Bronchial epithelial cell (primary cell): ENCODE measurements at regions not wholly inside any gene's neighbourhood (a gene's known extent, or its start where the extent isn't known, plus 50 kb on each side); places are given as distances from the start of the nearest gene placed in this dataset.

Experiments used
- DNase-seq: peaks from one replicate; pipeline ENCODE4 v3.0.0-alpha.2; 2010; ENCODE audit warnings: low read depth
- FAIRE-seq: peaks from 2 replicates; lab custom pipeline; 2011; peaks lifted over from hg19 to GRCh38; lab: Jason Lieb, UNC
- H3K27me3 ChIP-seq: 2 replicates; pipeline ENCODE4 v1.5.1; 2011; ENCODE audit warnings: low read length; ENCODE audit not compliant: control insufficient read depth, insufficient read depth
- H3K36me3 ChIP-seq: 2 replicates; pipeline ENCODE4 v1.5.1; 2011; ENCODE audit warnings: low read length; ENCODE audit not compliant: control insufficient read depth, insufficient read depth
- H3K4me3 ChIP-seq: 2 replicates; pipeline ENCODE4 v1.5.1; 2011; ENCODE audit warnings: mild to moderate bottlenecking, low read depth, low read length, control low read depth
- TF ChIP-seq, protein P1 (sequence below): IDR thresholded peaks from 2 replicates; pipeline ENCODE4 v1.5.1; 2011; ENCODE audit warnings: mild to moderate bottlenecking, moderate library complexity, low read length, control low read depth, inconsistent platforms; ENCODE audit not compliant: insufficient read depth, severe bottlenecking

DNA sequence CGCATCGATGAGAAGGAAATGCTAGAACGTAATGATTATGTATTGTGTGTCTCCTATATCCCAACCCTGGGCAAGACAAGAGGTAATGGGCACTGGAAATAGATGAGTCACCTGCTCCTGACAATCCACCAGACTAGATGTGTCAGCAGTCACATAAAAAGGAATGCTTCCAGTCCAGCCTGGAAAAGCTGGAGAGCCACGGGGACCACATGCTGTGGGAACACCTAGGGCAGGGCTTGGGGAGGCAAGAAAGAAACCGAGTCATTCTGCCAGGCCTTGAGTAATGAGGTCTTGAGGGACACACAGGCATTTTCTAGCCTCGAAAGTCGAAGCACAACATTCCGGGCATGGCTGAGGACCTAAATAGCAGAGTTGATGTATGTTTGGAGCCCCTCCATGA lies 716.7 kb upstream of the TMEM132C start:
- DNase-seq, result peak; percentile 19
- TF ChIP-seq, protein P1, sequence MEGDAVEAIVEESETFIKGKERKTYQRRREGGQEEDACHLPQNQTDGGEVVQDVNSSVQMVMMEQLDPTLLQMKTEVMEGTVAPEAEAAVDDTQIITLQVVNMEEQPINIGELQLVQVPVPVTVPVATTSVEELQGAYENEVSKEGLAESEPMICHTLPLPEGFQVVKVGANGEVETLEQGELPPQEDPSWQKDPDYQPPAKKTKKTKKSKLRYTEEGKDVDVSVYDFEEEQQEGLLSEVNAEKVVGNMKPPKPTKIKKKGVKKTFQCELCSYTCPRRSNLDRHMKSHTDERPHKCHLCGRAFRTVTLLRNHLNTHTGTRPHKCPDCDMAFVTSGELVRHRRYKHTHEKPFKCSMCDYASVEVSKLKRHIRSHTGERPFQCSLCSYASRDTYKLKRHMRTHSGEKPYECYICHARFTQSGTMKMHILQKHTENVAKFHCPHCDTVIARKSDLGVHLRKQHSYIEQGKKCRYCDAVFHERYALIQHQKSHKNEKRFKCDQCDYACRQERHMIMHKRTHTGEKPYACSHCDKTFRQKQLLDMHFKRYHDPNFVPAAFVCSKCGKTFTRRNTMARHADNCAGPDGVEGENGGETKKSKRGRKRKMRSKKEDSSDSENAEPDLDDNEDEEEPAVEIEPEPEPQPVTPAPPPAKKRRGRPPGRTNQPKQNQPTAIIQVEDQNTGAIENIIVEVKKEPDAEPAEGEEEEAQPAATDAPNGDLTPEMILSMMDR, result no peak
- Histone ChIP-seq H3K4me3 (no peak overlapping the region), H3K27me3 (no peaks in the 10 kb centered on the region), H3K36me3 (no peaks in the 10 kb centered on the region)
- no peak for FAIRE-seq

DNA sequence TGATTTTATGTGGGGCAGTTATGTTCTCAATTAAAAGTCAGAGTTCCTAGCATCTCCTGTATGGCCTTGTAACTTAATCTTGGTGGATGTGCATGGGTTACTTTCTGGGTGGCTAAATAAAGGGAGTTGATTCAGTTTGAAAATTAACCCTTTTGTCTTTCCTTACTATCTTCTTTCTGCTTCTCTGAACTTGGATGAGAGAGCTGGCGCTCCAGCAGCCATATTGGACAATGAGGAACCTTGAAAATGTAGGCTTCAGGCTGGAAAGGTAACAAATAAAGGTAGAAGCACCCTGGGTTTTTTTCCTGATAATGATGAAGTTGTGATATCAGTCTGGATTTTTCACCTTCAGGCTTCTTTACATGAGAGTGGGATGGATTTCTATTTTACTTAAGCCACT lies 714.1 kb upstream of the TMEM132C start:
- Histone ChIP-seq H3K4me3 (no peak overlapping the region), H3K36me3 (no peaks in the 10 kb centered on the region), H3K27me3 (no peaks in the 10 kb centered on the region)
- DNase-seq, result no peak
- FAIRE-seq, result no peak
- TF ChIP-seq, protein P1, result no peak

DNA sequence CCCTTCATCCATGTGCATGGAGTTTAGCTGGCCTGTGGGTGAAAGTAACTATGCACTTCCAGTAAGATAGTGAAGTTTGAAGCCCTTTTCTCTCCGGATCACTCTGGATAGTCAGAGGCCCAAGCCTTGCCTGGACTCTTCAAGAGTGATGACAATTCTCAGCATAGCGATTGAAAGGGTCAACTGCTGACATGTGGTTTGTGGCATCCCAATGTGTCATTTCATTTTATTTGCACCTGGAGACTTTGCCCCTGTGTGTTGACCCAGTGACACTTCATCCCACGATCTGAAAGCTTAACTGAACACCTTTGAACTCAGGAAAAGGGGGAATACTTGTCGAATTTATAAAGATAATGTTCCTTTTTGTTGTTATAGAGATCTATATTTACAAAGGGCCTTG lies 711.9 kb upstream of the TMEM132C start:
- TF ChIP-seq, protein P1, result no peak
- DNase-seq, result no peak
- Histone ChIP-seq H3K27me3 (no peaks in the 10 kb centered on the region), H3K4me3 (no peak overlapping the region), H3K36me3 (no peaks in the 10 kb centered on the region)
- no peak for FAIRE-seq

DNA sequence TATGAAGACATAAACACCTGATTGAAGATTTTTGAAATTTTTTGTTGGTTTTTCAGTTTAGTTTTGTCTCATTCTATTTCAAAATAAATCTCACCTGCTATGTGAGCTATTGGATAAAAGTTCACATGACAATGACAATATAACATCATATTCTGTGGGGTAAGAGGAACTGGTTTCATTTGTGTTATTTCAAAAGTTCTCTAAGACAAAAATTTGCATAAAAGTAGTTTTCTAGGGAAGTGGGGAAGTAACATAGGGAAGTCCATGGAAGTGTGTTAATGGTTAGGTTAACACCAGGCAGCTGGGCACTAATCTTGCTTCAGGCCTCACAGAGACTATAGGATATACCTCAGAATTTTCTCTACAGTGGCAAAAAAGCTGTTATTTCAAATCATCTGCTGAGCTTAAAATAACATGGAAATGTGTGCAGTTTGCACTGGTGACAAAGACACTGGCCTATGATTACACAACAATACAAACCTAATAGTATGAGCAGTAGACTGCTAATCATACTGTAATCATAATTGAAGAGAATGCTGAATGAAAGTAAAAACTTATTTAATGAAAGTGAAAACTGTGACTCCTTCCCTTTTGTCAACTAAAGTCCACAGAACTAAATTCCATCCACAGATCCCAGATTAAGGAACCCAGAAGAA lies 710.6 kb upstream of the TMEM132C start:
- FAIRE-seq, result no peak

DNA sequence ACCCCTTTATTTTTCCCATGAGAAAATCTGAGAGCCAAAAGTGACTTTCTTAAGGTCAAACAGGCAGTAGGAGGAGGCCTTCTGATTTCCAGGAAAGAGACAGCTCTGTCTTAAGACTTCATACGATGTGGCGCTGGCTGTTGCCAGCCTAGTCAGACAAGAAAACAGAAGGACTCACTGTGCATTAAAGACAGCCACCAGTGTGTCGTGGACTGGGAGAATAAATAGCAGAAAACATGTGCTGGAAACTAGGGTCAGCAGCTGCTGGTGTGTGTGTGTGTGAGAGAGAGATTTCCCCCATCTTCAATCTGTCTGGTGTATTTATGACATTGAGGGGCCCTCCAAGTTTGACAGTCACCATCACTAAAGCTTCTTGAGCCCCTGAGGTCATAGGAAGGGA lies 708.6 kb upstream of the TMEM132C start:
- H3K27me3 ChIP-seq, result no peaks in the 10 kb centered on the region
- DNase-seq (no peak), FAIRE-seq (no peak)
- H3K4me3 ChIP-seq, result no peak overlapping the region
- TF ChIP-seq, protein P1, result no peak
- H3K36me3 ChIP-seq, result no peaks in the 10 kb centered on the region

More for the DNA sequence above, 710.6 kb upstream of the TMEM132C start:
- H3K27me3 ChIP-seq, result no peaks in the 10 kb centered on the region
- DNase-seq, result no peak
- H3K36me3 ChIP-seq, result no peaks in the 10 kb centered on the region
- TF ChIP-seq, protein P1, result no peak
- H3K4me3 ChIP-seq, result no peak overlapping the region
